PFSK-1 (cell line): ENCODE measurements at regions not wholly inside any gene's neighbourhood (a gene's known extent, or its start where the extent isn't known, plus 50 kb on each side); places are given as distances from the start of the nearest gene placed in this dataset.

ENCODE experiments used
- POLR2AphosphoS5 ChIP-seq: IDR thresholded peaks from 2 replicates; pipeline ENCODE4 v1.6.1; 2012; ENCODE audit warnings: low read depth, mild to moderate bottlenecking, control low read depth, low read length, moderate library complexity
- REST ChIP-seq, 2 experiments: IDR thresholded peaks; 2 replicates each; pipeline versions ENCODE4 v1.6.1 to v1.8.0; 2011 to 2012; ENCODE audit warnings: low read depth in 2 of 2, low read length in 2 of 2, control low read depth in 1 of 2, inconsistent platforms in 1 of 2, mild to moderate bottlenecking in 1 of 2, moderate library complexity in 1 of 2; ENCODE audit not compliant: insufficient read depth in 1 of 2
- SIN3A ChIP-seq: IDR thresholded peaks from 2 replicates; pipeline ENCODE4 v1.6.1; 2012; ENCODE audit warnings: mild to moderate bottlenecking, low read length, moderate library complexity, borderline replicate concordance; ENCODE audit not compliant: insufficient read depth

- TF ChIP-seq POLR2AphosphoS5 (no peak), SIN3A (no peak), REST (IDR thresholded peaks at IDR 0.05; ENCODE audit: insufficient read depth in 1 of 2, low read depth in 2 of 2, low read length in 2 of 2) (no peak)
Observed at GRCh38 chr2:144146076-144146475, 373.8 kb downstream of the ZEB2 start.
